ENCODE measurements at regions not wholly inside any gene's neighbourhood (a gene's known extent, or its start where the extent isn't known, plus 50 kb on each side); places are given as distances from the start of the nearest gene placed in this dataset.

DNA sequence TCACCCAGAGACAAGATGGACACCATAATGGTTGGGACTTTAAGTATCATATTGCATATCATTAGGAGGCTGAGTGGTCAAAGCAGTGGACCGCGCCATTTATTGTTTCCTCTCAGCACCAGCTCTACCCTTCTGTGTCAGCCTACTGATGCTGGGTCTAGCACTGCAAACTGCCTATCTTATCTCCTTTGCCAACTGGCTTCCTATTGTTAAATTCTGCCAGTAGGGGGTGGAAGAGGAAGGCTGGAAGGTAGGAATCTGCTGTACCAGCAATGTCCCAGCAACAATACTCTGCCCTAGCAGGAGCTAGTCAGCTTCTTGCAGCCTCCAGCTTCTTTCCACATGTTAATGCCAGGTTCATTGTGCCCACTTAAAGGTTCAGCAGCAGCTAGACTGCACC, 367.1 kb upstream of the PDGFD start:
- Histone ChIP-seq H3K9me3 (no peaks in the 10 kb centered on the region), H3K36me3 (no peaks in the 10 kb centered on the region), H3K4me1 (no peaks in the 10 kb centered on the region), H3K27ac (no peak overlapping the region), H3K27me3 (no peaks in the 10 kb centered on the region), H3K4me3 (no peak overlapping the region)
- no peak for DNase-seq (ENCODE audit: low spot score)
- TF ChIP-seq, protein P1, sequence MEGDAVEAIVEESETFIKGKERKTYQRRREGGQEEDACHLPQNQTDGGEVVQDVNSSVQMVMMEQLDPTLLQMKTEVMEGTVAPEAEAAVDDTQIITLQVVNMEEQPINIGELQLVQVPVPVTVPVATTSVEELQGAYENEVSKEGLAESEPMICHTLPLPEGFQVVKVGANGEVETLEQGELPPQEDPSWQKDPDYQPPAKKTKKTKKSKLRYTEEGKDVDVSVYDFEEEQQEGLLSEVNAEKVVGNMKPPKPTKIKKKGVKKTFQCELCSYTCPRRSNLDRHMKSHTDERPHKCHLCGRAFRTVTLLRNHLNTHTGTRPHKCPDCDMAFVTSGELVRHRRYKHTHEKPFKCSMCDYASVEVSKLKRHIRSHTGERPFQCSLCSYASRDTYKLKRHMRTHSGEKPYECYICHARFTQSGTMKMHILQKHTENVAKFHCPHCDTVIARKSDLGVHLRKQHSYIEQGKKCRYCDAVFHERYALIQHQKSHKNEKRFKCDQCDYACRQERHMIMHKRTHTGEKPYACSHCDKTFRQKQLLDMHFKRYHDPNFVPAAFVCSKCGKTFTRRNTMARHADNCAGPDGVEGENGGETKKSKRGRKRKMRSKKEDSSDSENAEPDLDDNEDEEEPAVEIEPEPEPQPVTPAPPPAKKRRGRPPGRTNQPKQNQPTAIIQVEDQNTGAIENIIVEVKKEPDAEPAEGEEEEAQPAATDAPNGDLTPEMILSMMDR (IDR thresholded peaks at IDR 0.05), result no peak

DNA sequence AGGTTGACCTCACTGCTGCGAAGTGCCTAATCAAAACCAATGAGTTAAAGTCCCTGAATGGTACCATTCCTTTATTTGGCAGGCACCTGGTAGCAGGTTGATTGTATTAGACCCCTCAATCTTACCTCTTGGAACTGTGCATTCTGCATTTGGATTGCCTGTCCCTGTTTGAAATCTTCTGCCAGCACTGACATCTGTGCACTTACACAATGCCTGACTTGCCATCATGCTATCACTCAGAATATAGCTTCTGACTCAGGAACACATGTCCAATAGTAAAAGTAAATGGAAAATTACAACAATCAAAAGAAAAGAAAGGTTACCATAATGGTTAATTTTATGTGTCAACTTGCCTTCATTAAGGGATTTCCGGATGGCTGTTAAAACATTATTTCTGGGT, 366.0 kb upstream of the PDGFD start:
- no peak for DNase-seq (ENCODE audit: low spot score)
- no peaks in the 10 kb centered on the region for H3K36me3 ChIP-seq
- TF ChIP-seq, protein P1 (IDR thresholded peaks at IDR 0.05), result no peak
- H3K4me3 ChIP-seq, result no peak overlapping the region
- H3K4me1 ChIP-seq, result no peaks in the 10 kb centered on the region
- H3K27ac ChIP-seq, result no peak overlapping the region
- H3K9me3 ChIP-seq, result no peaks in the 10 kb centered on the region
- no peaks in the 10 kb centered on the region for H3K27me3 ChIP-seq

DNA sequence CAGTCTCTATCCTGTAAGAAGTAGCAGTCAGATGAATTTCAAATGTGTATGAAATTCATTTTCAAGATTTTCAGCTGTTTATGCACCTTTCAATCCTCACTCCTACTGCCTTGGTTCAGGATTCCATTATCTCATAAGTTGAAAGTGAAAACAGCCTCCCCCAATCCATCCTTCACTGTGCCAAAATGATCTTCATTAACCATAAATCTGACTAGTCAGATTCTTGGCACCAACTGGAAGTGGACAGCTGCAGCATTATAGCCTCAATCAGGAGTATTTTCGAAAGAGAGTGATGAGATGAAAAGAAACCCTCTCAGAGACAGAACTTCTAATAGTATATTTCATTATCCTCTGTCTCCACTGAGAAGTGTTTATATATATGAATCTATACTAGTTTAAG, 365.3 kb upstream of the PDGFD start:
- Histone ChIP-seq H3K27ac (no peak overlapping the region), H3K4me3 (no peak overlapping the region), H3K9me3 (no peaks in the 10 kb centered on the region), H3K27me3 (no peaks in the 10 kb centered on the region), H3K4me1 (no peaks in the 10 kb centered on the region), H3K36me3 (no peaks in the 10 kb centered on the region)
- no peak for DNase-seq (ENCODE audit: low spot score)
- TF ChIP-seq, protein P1 (IDR thresholded peaks at IDR 0.05), result no peak

DNA sequence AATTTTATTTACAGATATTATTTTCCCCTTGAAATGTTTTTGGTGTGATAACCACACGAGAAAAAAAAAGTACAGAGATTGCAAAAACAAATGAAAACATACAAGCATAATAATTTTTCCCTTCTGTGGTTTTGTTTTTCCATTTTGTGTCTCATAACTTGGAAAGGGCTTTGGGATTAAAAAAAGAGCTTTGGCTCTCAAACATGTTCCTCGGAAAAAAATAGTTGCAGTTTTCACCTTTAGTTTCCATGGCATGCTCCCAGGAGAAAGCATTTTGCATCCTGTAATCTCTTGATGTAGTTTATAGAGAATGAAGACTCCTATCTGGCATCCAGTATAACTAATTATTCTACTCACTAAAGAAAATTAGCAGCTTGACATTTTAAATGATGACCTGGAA, 362.1 kb upstream of the PDGFD start:
- Histone ChIP-seq H3K27ac (no peak overlapping the region), H3K4me1 (no peaks in the 10 kb centered on the region), H3K4me3 (no peak overlapping the region), H3K27me3 (no peaks in the 10 kb centered on the region), H3K36me3 (no peaks in the 10 kb centered on the region), H3K9me3 (no peaks in the 10 kb centered on the region)
- TF ChIP-seq, protein P1 (IDR thresholded peaks at IDR 0.05), result no peak
- DNase-seq (ENCODE audit: low spot score), result no peak

DNA sequence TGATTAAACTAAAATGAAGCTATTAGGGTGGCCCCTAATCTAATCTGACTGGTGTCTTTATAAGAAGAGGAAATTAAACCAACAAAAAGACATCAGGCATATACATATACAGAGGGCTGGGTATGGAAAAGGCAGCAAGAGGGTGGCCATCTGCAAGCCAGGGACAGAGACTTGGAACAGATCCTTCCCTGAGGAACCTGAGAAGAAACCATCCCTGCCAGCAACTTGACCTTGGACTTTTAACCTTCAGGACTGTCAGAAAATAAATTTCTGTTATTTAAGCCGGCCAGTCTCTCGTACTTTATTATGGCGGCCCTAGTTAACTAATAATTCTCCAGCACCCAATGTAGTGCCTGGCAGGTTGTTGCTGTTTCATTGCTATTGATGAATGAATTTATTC, 361.5 kb upstream of the PDGFD start:
- DNase-seq (ENCODE audit: low spot score), result no peak
- H3K4me3 ChIP-seq, result no peak overlapping the region
- no peaks in the 10 kb centered on the region for H3K27me3 ChIP-seq
- H3K27ac ChIP-seq, result no peak overlapping the region
- H3K4me1 ChIP-seq, result no peaks in the 10 kb centered on the region
- TF ChIP-seq, protein P1 (IDR thresholded peaks at IDR 0.05), result no peak
- no peaks in the 10 kb centered on the region for H3K9me3 ChIP-seq
- no peaks in the 10 kb centered on the region for H3K36me3 ChIP-seq

DNA sequence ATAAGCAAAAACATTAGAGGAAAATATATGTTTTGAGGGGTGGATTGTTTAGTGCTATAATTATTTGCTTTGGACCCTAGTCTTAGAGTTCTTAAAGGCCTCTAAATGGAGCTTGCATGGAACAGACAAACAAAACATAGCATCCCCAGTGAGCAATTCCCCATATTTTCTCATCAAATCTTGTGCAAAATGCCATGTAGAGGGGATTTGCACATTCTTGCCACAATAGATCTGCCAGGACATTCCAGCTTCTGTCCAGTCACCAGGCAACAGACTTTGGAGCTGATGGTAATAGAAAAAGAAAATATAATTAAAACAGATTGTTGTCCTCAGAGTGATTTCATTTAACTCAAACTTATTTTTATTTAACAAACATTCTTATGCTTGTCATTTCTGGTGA, 360.3 kb upstream of the PDGFD start:
- H3K27ac ChIP-seq, result no peak overlapping the region
- no peak overlapping the region for H3K4me3 ChIP-seq
- H3K4me1 ChIP-seq, result no peaks in the 10 kb centered on the region
- no peaks in the 10 kb centered on the region for H3K36me3 ChIP-seq
- TF ChIP-seq, protein P1 (IDR thresholded peaks at IDR 0.05), result no peak
- DNase-seq (ENCODE audit: low spot score), result no peak
- H3K27me3 ChIP-seq, result no peaks in the 10 kb centered on the region
- no peaks in the 10 kb centered on the region for H3K9me3 ChIP-seq
